ENCODE measurements at regions not wholly inside any gene's neighbourhood (a gene's known extent, or its start where the extent isn't known, plus 50 kb on each side); places are given as distances from the start of the nearest gene placed in this dataset.

- Mint-ChIP-seq H3K27ac (no peak overlapping the region), H3K4me1 (ENCODE audit: low read depth) (no peaks in the 10 kb centered on the region), H3K4me3 (ENCODE audit: low read depth) (no peak overlapping the region), H3K36me3 (ENCODE audit: low read depth) (no peaks in the 10 kb centered on the region), H3K9me3 (no peaks in the 10 kb centered on the region), H3K27me3 (ENCODE audit: low read depth) (no peaks in the 10 kb centered on the region)
- intact Hi-C loops (cut with micrococcal nuclease): no loop called here
- no peak for DNase-seq (ENCODE audit: low spot score)
Measured at GRCh38 chr19:28489126-28489660, 723.8 kb downstream of the UQCRFS1 start.

DNA sequence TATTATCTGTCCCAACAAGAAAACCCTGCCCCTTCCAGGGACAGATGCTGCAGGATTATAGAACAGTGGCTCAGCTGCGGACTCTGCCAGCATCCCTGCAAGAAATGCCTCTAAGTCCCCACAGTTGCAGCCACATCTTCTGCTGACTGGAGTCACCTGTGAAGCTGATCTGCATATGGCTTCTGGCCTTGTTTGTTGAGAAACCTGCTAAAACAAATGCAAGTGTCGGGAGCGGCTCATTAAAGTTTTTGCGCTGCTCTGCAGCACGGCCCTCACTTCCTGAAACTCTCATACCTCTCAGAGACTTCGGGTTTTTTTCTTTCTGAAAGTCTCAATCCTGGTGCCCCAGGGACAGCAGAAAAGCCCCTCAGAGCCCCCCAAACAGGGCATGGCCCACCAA, 725.0 kb downstream of the UQCRFS1 start:
- Mint-ChIP-seq H3K36me3 (ENCODE audit: low read depth) (no peaks in the 10 kb centered on the region), H3K27ac (no peak overlapping the region), H3K27me3 (ENCODE audit: low read depth) (no peaks in the 10 kb centered on the region), H3K4me1 (ENCODE audit: low read depth) (no peaks in the 10 kb centered on the region), H3K4me3 (ENCODE audit: low read depth) (no peak overlapping the region), H3K9me3 (no peaks in the 10 kb centered on the region)
- DNase-seq (ENCODE audit: low spot score): no peak
- intact Hi-C loops (cut with micrococcal nuclease): no loop called here

GRCh38 chr19:28486926-28487325, 726.0 kb downstream of the UQCRFS1 start:
- Mint-ChIP-seq H3K4me3 (ENCODE audit: low read depth) (no peak overlapping the region), H3K36me3 (ENCODE audit: low read depth) (no peaks in the 10 kb centered on the region), H3K27ac (no peak overlapping the region), H3K4me1 (ENCODE audit: low read depth) (no peaks in the 10 kb centered on the region), H3K27me3 (ENCODE audit: low read depth) (no peaks in the 10 kb centered on the region), H3K9me3 (no peaks in the 10 kb centered on the region)
- DNase-seq (ENCODE audit: low spot score): no peak
- intact Hi-C loops (cut with micrococcal nuclease): no loop called here

DNA sequence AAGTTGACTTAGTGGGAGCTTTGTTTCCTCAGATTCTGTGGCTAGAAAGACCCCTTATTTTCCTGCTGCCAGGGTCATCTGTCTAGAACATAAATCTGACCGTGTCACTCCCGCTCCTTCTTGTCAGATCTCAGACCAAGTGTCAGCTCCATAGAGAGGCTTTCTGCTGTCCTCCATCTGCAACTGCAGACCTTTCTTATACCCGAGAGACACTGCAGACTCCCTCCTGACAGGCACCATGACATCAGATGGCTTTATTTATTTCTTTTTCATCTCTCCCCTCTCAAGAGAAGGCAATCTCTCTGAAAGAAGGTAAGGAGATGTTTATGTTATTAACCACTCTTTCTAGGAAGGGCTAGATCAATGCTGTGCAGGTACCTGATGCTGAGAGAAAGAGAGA, 726.5 kb downstream of the UQCRFS1 start:
- H3K36me3 Mint-ChIP-seq (ENCODE audit: low read depth): no peaks in the 10 kb centered on the region
- no peak overlapping the region for H3K27ac Mint-ChIP-seq
- DNase-seq (ENCODE audit: low spot score): no peak
- H3K27me3 Mint-ChIP-seq (ENCODE audit: low read depth): no peaks in the 10 kb centered on the region
- H3K4me3 Mint-ChIP-seq (ENCODE audit: low read depth): no peak overlapping the region
- no peaks in the 10 kb centered on the region for H3K4me1 Mint-ChIP-seq (ENCODE audit: low read depth)
- intact Hi-C loops (cut with micrococcal nuclease): no loop called here
- H3K9me3 Mint-ChIP-seq: no peaks in the 10 kb centered on the region

- DNase-seq (ENCODE audit: low spot score): no peak
- Mint-ChIP-seq H3K27ac (no peak overlapping the region), H3K4me1 (ENCODE audit: low read depth) (peaks cover 2% of the 10 kb centered on the region), H3K27me3 (ENCODE audit: low read depth) (no peaks in the 10 kb centered on the region), H3K9me3 (no peaks in the 10 kb centered on the region), H3K4me3 (ENCODE audit: low read depth) (no peak overlapping the region), H3K36me3 (ENCODE audit: low read depth) (no peaks in the 10 kb centered on the region)
- intact Hi-C loops (cut with micrococcal nuclease): no loop called here
Measured at GRCh38 chr19:28485292-28485691, 727.7 kb downstream of the UQCRFS1 start.

DNA sequence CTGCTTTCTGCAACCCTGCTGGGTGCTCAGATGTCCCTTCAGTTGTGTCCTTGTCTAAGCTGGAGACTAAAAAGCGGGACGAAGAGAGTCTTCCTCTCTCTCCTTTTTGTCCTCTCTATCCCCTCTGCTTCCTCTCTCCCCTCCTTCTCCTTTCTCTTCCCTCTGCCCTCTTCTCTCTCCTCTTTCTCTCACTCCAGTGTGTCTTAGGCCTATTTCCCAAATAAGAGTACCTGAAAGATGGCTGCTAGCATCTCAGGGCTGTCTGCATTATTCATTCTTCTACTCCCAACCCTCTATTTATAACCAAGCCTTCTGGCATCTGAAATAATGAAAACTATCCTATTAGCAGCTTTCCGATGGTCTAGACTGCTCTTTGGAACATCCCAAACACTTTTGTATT, 729.8 kb downstream of the UQCRFS1 start:
- no peak overlapping the region for H3K27ac Mint-ChIP-seq
- peaks cover 2% of the 10 kb centered on the region for H3K4me1 Mint-ChIP-seq (ENCODE audit: low read depth)
- no peaks in the 10 kb centered on the region for H3K27me3 Mint-ChIP-seq (ENCODE audit: low read depth)
- H3K36me3 Mint-ChIP-seq (ENCODE audit: low read depth): no peaks in the 10 kb centered on the region
- no peak overlapping the region for H3K4me3 Mint-ChIP-seq (ENCODE audit: low read depth)
- intact Hi-C loops (cut with micrococcal nuclease): no loop called here
- no peak for DNase-seq (ENCODE audit: low spot score)
- H3K9me3 Mint-ChIP-seq: no peaks in the 10 kb centered on the region

- Mint-ChIP-seq H3K27me3 (ENCODE audit: low read depth) (no peaks in the 10 kb centered on the region), H3K4me1 (ENCODE audit: low read depth) (peaks cover 2% of the 10 kb centered on the region), H3K36me3 (ENCODE audit: low read depth) (no peaks in the 10 kb centered on the region), H3K27ac (no peak overlapping the region), H3K9me3 (no peaks in the 10 kb centered on the region), H3K4me3 (ENCODE audit: low read depth) (no peak overlapping the region)
- no peak for DNase-seq (ENCODE audit: low spot score)
- intact Hi-C loops (cut with micrococcal nuclease): no loop called here
Measured at GRCh38 chr19:28482221-28482620, 730.7 kb downstream of the UQCRFS1 start.

DNA sequence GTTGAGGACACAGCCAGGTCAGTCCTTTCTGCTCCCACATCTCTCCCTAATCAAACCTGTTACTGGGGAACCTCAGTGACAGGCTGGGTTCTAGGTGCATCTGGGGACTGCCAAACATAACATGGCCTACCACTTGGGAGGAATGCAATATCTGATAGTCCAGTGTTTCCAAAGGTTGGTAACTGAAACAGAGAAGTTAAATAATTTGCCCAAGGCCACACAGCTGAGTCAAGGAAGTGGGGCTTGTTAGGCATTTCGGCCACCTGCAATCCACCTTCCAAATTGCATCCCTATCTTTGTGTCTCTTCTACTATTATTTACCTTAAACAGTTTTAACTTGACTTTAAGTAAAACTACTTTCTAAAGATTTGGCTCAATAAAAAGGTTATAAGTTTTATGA, 731.3 kb downstream of the UQCRFS1 start:
- H3K9me3 Mint-ChIP-seq: no peaks in the 10 kb centered on the region
- peaks cover 2% of the 10 kb centered on the region for H3K4me1 Mint-ChIP-seq (ENCODE audit: low read depth)
- no peak for DNase-seq (ENCODE audit: low spot score)
- no peaks in the 10 kb centered on the region for H3K36me3 Mint-ChIP-seq (ENCODE audit: low read depth)
- intact Hi-C loops (cut with micrococcal nuclease): no loop called here
- no peak overlapping the region for H3K4me3 Mint-ChIP-seq (ENCODE audit: low read depth)
- no peak overlapping the region for H3K27ac Mint-ChIP-seq
- H3K27me3 Mint-ChIP-seq (ENCODE audit: low read depth): no peaks in the 10 kb centered on the region

DNA sequence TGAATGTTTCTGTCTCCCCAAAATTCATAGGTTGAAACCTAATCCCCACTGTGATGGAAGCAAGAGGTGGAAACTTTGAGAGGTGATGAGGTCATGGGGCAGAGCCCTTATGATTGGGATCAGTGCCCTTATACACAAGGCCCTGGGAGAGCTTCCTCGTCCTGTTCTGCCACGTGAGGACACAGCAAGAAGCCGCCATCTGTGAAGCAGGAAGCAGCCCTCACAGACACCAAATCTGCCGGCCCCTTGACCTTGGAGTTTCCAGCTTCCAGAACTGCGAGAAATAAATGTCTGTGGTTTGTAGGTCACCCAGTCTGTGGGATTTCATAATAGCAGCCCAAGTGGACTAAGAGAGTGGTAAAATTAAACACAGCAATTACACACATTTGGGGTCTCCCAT, 737.4 kb downstream of the UQCRFS1 start:
- no peak overlapping the region for H3K4me3 Mint-ChIP-seq (ENCODE audit: low read depth)
- intact Hi-C loops (cut with micrococcal nuclease): no loop called here
- no peak overlapping the region for H3K27ac Mint-ChIP-seq
- no peaks in the 10 kb centered on the region for H3K36me3 Mint-ChIP-seq (ENCODE audit: low read depth)
- DNase-seq (ENCODE audit: low spot score): no peak
- no peaks in the 10 kb centered on the region for H3K27me3 Mint-ChIP-seq (ENCODE audit: low read depth)
- H3K4me1 Mint-ChIP-seq (ENCODE audit: low read depth): no peaks in the 10 kb centered on the region
- no peaks in the 10 kb centered on the region for H3K9me3 Mint-ChIP-seq

DNA sequence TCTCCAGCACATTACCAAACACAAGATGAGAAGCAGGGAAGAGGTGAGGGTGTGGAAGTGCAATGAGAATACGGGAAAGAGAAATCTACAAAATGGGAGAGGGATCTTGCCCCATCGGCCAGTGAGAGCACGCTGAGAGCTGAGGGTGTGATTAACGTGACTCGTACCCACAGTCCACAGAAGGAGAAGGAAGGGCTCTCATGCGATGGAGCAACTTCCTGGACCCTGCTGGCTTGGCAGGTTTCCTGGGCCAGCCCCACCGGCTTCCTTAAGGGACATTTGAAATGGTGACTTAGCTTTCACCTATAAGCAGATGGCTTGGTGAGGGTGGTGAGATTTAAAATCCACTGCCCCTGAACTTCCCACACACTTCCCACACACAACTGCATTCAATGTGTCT, 740.1 kb downstream of the UQCRFS1 start:
- intact Hi-C loops (cut with micrococcal nuclease): no loop called here
- no peaks in the 10 kb centered on the region for H3K9me3 Mint-ChIP-seq
- no peaks in the 10 kb centered on the region for H3K36me3 Mint-ChIP-seq (ENCODE audit: low read depth)
- no peak overlapping the region for H3K4me3 Mint-ChIP-seq (ENCODE audit: low read depth)
- H3K27me3 Mint-ChIP-seq (ENCODE audit: low read depth): no peaks in the 10 kb centered on the region
- DNase-seq (ENCODE audit: low spot score): no peak
- peaks cover 6% of the 10 kb centered on the region for H3K4me1 Mint-ChIP-seq (ENCODE audit: low read depth)
- no peak overlapping the region for H3K27ac Mint-ChIP-seq

DNA sequence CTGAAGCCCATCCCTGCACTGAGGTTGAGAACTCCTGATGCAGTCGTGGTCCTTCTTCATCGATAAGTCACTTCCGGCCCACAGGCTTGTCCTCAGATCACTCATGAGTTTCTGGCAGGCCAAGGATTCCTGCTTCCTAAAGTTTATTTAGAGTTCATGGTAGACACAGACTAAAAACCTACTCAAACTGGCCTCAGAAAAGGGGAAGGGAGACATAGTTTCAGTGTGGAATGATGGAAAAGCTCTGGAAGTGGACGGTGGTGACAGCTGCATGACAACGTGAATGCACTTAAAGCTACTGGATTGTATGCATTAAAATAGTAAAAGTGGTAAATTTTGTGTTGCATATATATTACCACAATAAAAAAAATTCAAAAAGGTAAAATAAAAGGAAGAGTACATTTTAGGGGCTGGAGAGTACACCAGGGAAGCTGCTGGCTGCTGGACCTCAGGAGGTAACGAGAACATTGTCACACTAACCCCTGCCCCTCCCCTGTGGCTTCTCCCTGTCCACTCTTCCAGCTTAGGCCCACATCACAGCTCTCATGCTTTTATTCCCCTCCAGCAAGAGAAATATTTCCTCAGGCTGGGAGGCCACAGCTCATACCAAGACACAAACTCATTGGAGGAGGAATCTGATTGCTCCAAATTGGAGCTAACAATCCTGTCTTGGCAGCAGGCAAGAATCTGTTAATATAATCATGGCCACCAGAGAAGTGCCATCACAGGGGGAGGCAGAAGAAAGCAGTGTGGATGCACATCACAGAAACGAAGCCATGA, 741.0 kb downstream of the UQCRFS1 start:
- H3K27ac Mint-ChIP-seq: no peak overlapping the region
- peaks cover 6% of the 10 kb centered on the region for H3K4me1 Mint-ChIP-seq (ENCODE audit: low read depth)
- no peak overlapping the region for H3K4me3 Mint-ChIP-seq (ENCODE audit: low read depth)
- no peaks in the 10 kb centered on the region for H3K27me3 Mint-ChIP-seq (ENCODE audit: low read depth)
- intact Hi-C loops (cut with micrococcal nuclease): no loop called here
- no peak for DNase-seq (ENCODE audit: low spot score)
- H3K9me3 Mint-ChIP-seq: no peaks in the 10 kb centered on the region
- H3K36me3 Mint-ChIP-seq (ENCODE audit: low read depth): no peaks in the 10 kb centered on the region

DNA sequence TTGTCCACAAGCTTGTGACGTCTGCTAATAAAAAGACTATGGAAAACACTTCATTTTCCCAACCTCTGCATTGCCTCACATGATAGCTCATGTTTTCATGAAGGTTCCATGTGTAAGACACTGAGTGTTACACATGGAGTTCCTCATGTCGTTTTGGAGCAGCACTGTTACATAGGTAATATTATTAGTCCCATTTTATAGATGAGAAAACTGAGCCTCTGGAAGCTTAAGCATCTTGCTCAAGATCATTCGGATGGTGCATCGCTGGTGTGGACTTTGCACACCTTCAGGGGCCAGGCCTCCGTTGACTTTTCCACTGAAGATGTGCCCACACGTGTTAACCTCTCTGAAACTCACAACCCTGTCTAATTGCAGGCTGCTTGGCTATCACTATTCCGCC, 743.4 kb downstream of the UQCRFS1 start:
- Mint-ChIP-seq H3K9me3 (no peaks in the 10 kb centered on the region), H3K27ac (no peak overlapping the region), H3K4me1 (ENCODE audit: low read depth) (peaks cover 6% of the 10 kb centered on the region), H3K4me3 (ENCODE audit: low read depth) (no peak overlapping the region), H3K36me3 (ENCODE audit: low read depth) (no peaks in the 10 kb centered on the region), H3K27me3 (ENCODE audit: low read depth) (no peaks in the 10 kb centered on the region)
- no peak for DNase-seq (ENCODE audit: low spot score)
- intact Hi-C loops (cut with micrococcal nuclease): loop anchor here (5.0 kb wide), 1 partner anchor 413 kb away; no protein-coding TSS in a partner anchor

DNA sequence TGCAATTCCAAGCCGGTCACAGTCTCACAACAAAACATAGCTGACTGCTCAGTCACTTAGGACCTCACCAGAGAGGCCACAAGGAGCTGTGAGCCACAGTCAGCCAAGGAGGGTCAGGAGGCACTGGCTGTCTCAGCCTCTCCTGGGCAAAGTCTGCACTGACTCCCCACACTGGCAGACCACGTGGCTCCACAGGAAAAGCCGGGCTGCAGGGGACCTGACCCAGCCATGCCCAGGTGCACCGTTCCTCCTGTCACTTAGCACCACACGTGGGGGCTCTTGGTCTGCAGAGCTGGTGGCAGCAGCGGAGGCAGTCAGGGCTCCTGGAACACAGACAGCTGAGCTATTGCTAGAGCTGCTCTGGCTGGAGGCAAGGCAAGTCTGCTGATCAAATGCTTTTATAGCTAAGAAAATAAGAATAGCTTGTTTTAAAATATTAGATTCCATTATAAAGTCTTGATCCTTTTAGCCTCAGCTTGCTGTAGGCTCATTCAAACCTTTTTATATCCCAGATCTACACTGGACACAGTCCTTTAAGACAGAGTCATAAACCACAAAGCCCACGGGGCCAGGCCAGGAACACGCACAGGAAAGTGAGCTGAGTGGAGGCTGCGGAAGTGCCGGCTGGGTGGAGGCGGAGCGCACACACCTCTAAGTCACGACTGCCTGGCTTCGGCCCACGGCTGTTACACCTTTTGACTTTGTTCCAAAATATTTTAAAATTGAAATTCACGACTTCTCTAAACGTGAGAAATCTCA, 744.1 kb downstream of the UQCRFS1 start:
- Mint-ChIP-seq H3K27ac (no peak overlapping the region), H3K9me3 (no peaks in the 10 kb centered on the region), H3K4me3 (ENCODE audit: low read depth) (no peak overlapping the region), H3K4me1 (ENCODE audit: low read depth) (peaks cover 6% of the 10 kb centered on the region), H3K27me3 (ENCODE audit: low read depth) (no peaks in the 10 kb centered on the region), H3K36me3 (ENCODE audit: low read depth) (no peaks in the 10 kb centered on the region)
- intact Hi-C loops (cut with micrococcal nuclease): loop anchor here (5.0 kb wide), 1 partner anchor 413 kb away; no protein-coding TSS in a partner anchor
- no peak for DNase-seq (ENCODE audit: low spot score)
